Neural cell (in vitro differentiated cells): ENCODE measurements at regions not wholly inside any gene's neighbourhood (a gene's known extent, or its start where the extent isn't known, plus 50 kb on each side); places are given as distances from the start of the nearest gene placed in this dataset.

ENCODE experiments used
- H2AFZ ChIP-seq: fragments of 200-600, 300-800 bp; sonication (generic), shearing (Covaris generic); 2 replicates; pipeline ENCODE4 v1.6.0; 2014; ENCODE audit warnings: low read depth, mild to moderate bottlenecking, antibody characterized with exemption, low read length, moderate library complexity
- H3F3A ChIP-seq: fragments of 200-600 bp; shearing (Covaris generic); 2 replicates; pipeline ENCODE4 v1.6.1; 2016; ENCODE audit warnings: mild to moderate bottlenecking, moderate library complexity, mixed read lengths, antibody characterized with exemption, low read length; ENCODE audit not compliant: insufficient read depth, poor library complexity, severe bottlenecking
- H3K27ac ChIP-seq: fragments of 200-600, 300-800 bp; sonication (generic), shearing (Covaris generic); 2 replicates; pipeline ENCODE4 v1.5.1; 2014; ENCODE audit warnings: mild to moderate bottlenecking, low read length, moderate library complexity
- H3K27me3 ChIP-seq: fragments of 300-800, 200-600 bp; sonication (generic), shearing (Covaris generic); 2 replicates; pipeline ENCODE4 v1.6.0; 2014; ENCODE audit warnings: mild to moderate bottlenecking, low read depth, low read length, moderate library complexity; ENCODE audit not compliant: insufficient read depth
- H3K36me3 ChIP-seq: fragments of 300-800, 200-600 bp; sonication (generic), shearing (Covaris generic); 2 replicates; pipeline ENCODE4 v1.5.1; 2014; ENCODE audit warnings: mild to moderate bottlenecking, antibody characterized with exemption, low read length, moderate library complexity; ENCODE audit not compliant: insufficient read depth
- H3K4me2 ChIP-seq: fragments of 300-800, 200-600 bp; sonication (generic), shearing (Covaris generic); 2 replicates; pipeline ENCODE4 v1.6.0; 2014; ENCODE audit warnings: mild to moderate bottlenecking, low read length
- H3K4me3 ChIP-seq: fragments of 300-800, 200-600 bp; sonication (generic), shearing (Covaris generic); 2 replicates; pipeline ENCODE4 v1.5.1; 2014; ENCODE audit warnings: mild to moderate bottlenecking, low read length, moderate library complexity
- H3K79me2 ChIP-seq: fragments of 200-600 bp; shearing (Covaris generic); replicated peaks from 2 replicates; pipeline ENCODE4 v1.6.0; 2014; ENCODE audit warnings: mild to moderate bottlenecking, low read length, moderate library complexity; ENCODE audit not compliant: insufficient read depth
- H3K9ac ChIP-seq: fragments of 300-800, 200-600 bp; sonication (generic), shearing (Covaris generic); 2 replicates; pipeline ENCODE4 v1.6.1; 2016; ENCODE audit warnings: mild to moderate bottlenecking, low read length, mixed read lengths
- H3K9me2 ChIP-seq: fragments of 200-600 bp; shearing (Covaris generic); 2 replicates; pipeline ENCODE4 v1.6.1; 2016; ENCODE audit warnings: mild to moderate bottlenecking, low read length, mixed read lengths; ENCODE audit not compliant: insufficient read depth
- H3K9me3 ChIP-seq: fragments of 200-600, 300-800 bp; sonication (generic), shearing (Covaris generic); 2 replicates; pipeline ENCODE4 v1.6.1; 2016; ENCODE audit warnings: mild to moderate bottlenecking, mixed run types, low read length, moderate library complexity, mixed read lengths
- H4K20me1 ChIP-seq: fragments of 200-600 bp; shearing (Covaris generic); 2 replicates; pipeline ENCODE4 v1.6.1; 2016; ENCODE audit warnings: mild to moderate bottlenecking, mixed run types; ENCODE audit not compliant: insufficient read depth
- EP300 ChIP-seq: fragments of 450-650 bp; conservative IDR thresholded peaks from 2 replicates; pipeline ENCODE4 v1.6.1; 2014; ENCODE audit warnings: antibody characterized with exemption, mild to moderate bottlenecking, moderate library complexity; ENCODE audit not compliant: poor library complexity, severe bottlenecking
- EZH2 ChIP-seq: fragments of 200-600, 300-800 bp; shearing (Covaris generic), sonication (generic); IDR thresholded peaks from 2 replicates; pipeline ENCODE4 v1.6.1; 2014; ENCODE audit warnings: antibody characterized with exemption, low read length, borderline replicate concordance, mild to moderate bottlenecking; ENCODE audit not compliant: insufficient read depth, poor library complexity, severe bottlenecking
- MXI1 ChIP-seq: fragments of 450-650 bp; conservative IDR thresholded peaks from 2 replicates; pipeline ENCODE4 v1.6.1; 2014; ENCODE audit warnings: antibody characterized with exemption, mild to moderate bottlenecking; ENCODE audit not compliant: poor library complexity, severe bottlenecking
- POLR2AphosphoS5 ChIP-seq: IDR thresholded peaks from 2 replicates; pipeline ENCODE4 v1.6.1; 2012
- RAD21 ChIP-seq: fragments of 450-650 bp; conservative IDR thresholded peaks from 2 replicates; pipeline ENCODE4 v1.6.1; 2014; ENCODE audit warnings: antibody characterized with exemption, mild to moderate bottlenecking, moderate library complexity
- SMC3 ChIP-seq: fragments of 450-650 bp; conservative IDR thresholded peaks from 2 replicates; pipeline ENCODE4 v1.6.1; 2014; ENCODE audit warnings: antibody characterized with exemption, mild to moderate bottlenecking, moderate library complexity; ENCODE audit not compliant: poor library complexity
- TAF1 ChIP-seq: IDR thresholded peaks from 2 replicates; pipeline ENCODE4 v1.6.1; 2012; ENCODE audit warnings: low read depth
- TF ChIP-seq, protein P1 (sequence below): IDR thresholded peaks from 2 replicates; pipeline ENCODE4 v1.6.1; 2012; ENCODE audit warnings: borderline replicate concordance
- TF ChIP-seq, protein P2 (sequence below): fragments of 450-650 bp; IDR thresholded peaks from 2 replicates; pipeline ENCODE4 v1.5.1; 2014; ENCODE audit warnings: antibody characterized with exemption, mild to moderate bottlenecking, moderate library complexity; ENCODE audit not compliant: poor library complexity, severe bottlenecking

DNA sequence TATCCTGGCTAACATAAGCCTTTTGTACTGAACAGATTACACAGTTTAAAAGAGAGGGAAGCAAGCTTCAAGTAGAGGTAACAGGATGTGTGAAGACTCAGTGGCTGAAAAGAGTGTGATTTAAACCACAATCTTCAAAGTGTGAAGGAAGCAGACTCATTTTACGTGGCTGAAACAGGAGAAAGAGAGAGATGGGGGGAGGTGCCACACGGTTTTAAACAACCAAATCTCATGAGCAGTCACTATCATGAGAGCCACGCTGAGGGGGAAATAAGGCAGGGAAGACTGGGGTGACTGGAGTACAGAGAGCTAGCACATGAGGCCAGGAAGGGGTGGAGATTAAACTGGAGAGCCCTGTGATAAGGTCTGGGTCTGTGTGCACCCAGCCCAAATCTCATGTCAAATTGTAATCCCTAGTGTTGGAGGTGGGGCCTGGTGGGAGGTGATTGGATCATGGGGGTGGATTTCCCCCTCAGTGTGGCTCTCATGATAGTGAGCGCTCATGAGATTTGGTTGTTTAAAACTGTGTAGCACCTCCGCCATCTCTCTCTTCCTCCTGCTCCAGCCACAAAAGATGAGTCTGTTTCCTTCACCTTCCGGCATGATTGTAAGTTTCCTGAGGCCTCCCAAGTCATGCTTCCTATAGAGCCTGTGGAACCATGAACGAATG, 318.6 kb upstream of the CD180 start:
- no peaks in the 10 kb centered on the region for H3K27me3 ChIP-seq
- H3K9me3 ChIP-seq: no peaks in the 10 kb centered on the region
- no peak overlapping the region for H2AFZ ChIP-seq
- H3K4me3 ChIP-seq: no peak overlapping the region
- H3K9ac ChIP-seq: no peak overlapping the region
- TF ChIP-seq, protein P1, sequence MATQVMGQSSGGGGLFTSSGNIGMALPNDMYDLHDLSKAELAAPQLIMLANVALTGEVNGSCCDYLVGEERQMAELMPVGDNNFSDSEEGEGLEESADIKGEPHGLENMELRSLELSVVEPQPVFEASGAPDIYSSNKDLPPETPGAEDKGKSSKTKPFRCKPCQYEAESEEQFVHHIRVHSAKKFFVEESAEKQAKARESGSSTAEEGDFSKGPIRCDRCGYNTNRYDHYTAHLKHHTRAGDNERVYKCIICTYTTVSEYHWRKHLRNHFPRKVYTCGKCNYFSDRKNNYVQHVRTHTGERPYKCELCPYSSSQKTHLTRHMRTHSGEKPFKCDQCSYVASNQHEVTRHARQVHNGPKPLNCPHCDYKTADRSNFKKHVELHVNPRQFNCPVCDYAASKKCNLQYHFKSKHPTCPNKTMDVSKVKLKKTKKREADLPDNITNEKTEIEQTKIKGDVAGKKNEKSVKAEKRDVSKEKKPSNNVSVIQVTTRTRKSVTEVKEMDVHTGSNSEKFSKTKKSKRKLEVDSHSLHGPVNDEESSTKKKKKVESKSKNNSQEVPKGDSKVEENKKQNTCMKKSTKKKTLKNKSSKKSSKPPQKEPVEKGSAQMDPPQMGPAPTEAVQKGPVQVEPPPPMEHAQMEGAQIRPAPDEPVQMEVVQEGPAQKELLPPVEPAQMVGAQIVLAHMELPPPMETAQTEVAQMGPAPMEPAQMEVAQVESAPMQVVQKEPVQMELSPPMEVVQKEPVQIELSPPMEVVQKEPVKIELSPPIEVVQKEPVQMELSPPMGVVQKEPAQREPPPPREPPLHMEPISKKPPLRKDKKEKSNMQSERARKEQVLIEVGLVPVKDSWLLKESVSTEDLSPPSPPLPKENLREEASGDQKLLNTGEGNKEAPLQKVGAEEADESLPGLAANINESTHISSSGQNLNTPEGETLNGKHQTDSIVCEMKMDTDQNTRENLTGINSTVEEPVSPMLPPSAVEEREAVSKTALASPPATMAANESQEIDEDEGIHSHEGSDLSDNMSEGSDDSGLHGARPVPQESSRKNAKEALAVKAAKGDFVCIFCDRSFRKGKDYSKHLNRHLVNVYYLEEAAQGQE: no peak
- TF ChIP-seq, protein P2, sequence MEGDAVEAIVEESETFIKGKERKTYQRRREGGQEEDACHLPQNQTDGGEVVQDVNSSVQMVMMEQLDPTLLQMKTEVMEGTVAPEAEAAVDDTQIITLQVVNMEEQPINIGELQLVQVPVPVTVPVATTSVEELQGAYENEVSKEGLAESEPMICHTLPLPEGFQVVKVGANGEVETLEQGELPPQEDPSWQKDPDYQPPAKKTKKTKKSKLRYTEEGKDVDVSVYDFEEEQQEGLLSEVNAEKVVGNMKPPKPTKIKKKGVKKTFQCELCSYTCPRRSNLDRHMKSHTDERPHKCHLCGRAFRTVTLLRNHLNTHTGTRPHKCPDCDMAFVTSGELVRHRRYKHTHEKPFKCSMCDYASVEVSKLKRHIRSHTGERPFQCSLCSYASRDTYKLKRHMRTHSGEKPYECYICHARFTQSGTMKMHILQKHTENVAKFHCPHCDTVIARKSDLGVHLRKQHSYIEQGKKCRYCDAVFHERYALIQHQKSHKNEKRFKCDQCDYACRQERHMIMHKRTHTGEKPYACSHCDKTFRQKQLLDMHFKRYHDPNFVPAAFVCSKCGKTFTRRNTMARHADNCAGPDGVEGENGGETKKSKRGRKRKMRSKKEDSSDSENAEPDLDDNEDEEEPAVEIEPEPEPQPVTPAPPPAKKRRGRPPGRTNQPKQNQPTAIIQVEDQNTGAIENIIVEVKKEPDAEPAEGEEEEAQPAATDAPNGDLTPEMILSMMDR: no peak
- TF ChIP-seq SMC3 (no peak), RAD21 (no peak), MXI1 (no peak), POLR2AphosphoS5 (no peak), EZH2 (no peak), EP300 (no peak), TAF1 (no peak)
- no peaks in the 10 kb centered on the region for H3K79me2 ChIP-seq
- no peaks in the 10 kb centered on the region for H3K36me3 ChIP-seq
- no peaks in the 10 kb centered on the region for H3K9me2 ChIP-seq
- H3F3A ChIP-seq: no peaks in the 10 kb centered on the region
- no peaks in the 10 kb centered on the region for H4K20me1 ChIP-seq
- no peak overlapping the region for H3K27ac ChIP-seq
- H3K4me2 ChIP-seq: no peak overlapping the region

DNA sequence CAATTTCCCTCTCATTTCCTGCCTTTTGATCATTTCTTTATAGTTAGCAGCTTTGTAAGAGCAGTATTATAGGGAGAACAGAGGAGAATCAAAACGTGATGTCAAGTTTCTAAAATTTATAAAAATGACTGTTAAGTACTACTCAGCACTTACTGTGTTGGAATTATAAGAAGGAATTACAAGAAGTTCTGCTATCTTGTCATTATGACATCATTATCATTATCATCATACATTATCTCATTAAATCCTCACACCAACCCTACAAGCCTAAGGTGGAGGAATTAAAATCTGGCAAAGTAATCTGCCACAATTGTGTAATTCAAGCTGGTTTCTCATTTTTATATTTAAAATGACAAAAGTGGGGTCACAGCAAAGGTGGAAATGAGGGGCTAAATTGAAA, 316.2 kb upstream of the CD180 start:
- Histone ChIP-seq H3K9ac (no peak overlapping the region), H2AFZ (no peak overlapping the region), H3K9me2 (no peaks in the 10 kb centered on the region), H3K36me3 (no peaks in the 10 kb centered on the region), H3K4me3 (no peak overlapping the region), H3K27me3 (no peaks in the 10 kb centered on the region), H3K79me2 (no peaks in the 10 kb centered on the region), H3K9me3 (no peaks in the 10 kb centered on the region), H3F3A (no peaks in the 10 kb centered on the region), H3K4me2 (no peak overlapping the region), H4K20me1 (no peaks in the 10 kb centered on the region), H3K27ac (no peak overlapping the region)
- TF ChIP-seq, protein P2: no peak
- TF ChIP-seq EP300: no peak
- no peak for TF ChIP-seq SMC3
- TF ChIP-seq, protein P1: no peak
- TF ChIP-seq EZH2: no peak
- no peak for TF ChIP-seq RAD21
- no peak for TF ChIP-seq MXI1
- no peak for TF ChIP-seq POLR2AphosphoS5
- no peak for TF ChIP-seq TAF1
